Activated naive CD4-positive, alpha-beta T cell treated with anti-CD3 and anti-CD28 coated beads, Interleukin-2, amount 50 U/mL, for 72 hours (primary cell): ENCODE measurements at regions not wholly inside any gene's neighbourhood (a gene's known extent, or its start where the extent isn't known, plus 50 kb on each side); places are given as distances from the start of the nearest gene placed in this dataset.
"Not testable (repeated sequence)": the region's sequence is repeated elsewhere in the genome, so short reads cannot be mapped to it uniquely, and the experiment has no call there.

ENCODE experiments used
- ATAC-seq, 2 donors: fragments of 150-1000 bp; cut with Tn5 transposase; 2 replicates each; pipeline ENCODE4 v1.10.0; 2021; ENCODE audit warnings: mild to moderate bottlenecking in 2 of 2, moderate library complexity in 2 of 2
- DNase-seq, 2 donors: peaks; one replicate each; pipeline ENCODE4 v3.0.0; 2021 to 2022; ENCODE audit warnings: low spot score in 2 of 2
- H3K27ac Mint-ChIP-seq, 2 donors: one replicate each; pipeline ENCODE4 v1.8.0; 2022; ENCODE audit warnings: mild to moderate bottlenecking in 2 of 2, mixed read lengths in 2 of 2
- H3K36me3 Mint-ChIP-seq, 2 donors: one replicate each; pipeline ENCODE4 v1.8.0; 2022; ENCODE audit warnings: mixed read lengths in 2 of 2
- H3K9me3 Mint-ChIP-seq, 2 donors: one replicate each; pipeline ENCODE4 v1.8.0; 2022; ENCODE audit warnings: mixed read lengths in 2 of 2

DNA sequence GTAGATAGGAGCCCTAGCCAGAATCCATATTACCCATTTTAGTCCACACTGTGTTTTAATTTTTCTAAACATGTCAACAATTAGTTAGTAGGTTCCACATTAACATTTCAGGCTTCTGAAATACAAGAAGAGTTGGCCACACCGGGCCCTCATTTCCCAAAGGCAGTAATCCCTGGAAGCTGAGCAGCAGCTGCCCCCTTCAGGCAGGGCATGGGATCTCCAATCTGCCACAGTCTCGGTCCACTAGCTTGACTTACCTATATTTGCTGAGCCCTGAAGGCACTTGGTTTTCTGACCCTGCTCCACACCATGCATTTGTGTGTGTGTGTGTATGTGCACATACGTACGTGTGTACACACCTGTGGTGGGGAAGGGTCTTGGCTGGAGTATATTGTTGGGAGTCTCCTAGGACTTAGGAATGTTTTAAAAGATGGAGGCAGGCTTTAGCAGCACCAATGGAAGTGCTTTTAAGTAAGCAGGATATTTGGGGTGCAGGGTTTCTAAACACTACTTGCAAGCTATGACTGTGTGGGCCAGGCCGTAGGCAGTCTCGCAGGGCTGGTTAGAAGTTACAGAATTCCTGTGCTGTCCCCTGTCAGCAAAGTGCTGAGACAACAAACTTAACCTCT is 71.2 kb upstream of the SOX14 start:
- H3K27ac Mint-ChIP-seq, result no peak overlapping the region
- H3K36me3 Mint-ChIP-seq, result no peaks in the 10 kb centered on the region
- DNase-seq (peak in 1 of 2 donors; percentile 3), ATAC-seq (no peak)
- H3K9me3 Mint-ChIP-seq, result peaks cover 0 to 4% of the 10 kb centered on the region in 2 donors

DNA sequence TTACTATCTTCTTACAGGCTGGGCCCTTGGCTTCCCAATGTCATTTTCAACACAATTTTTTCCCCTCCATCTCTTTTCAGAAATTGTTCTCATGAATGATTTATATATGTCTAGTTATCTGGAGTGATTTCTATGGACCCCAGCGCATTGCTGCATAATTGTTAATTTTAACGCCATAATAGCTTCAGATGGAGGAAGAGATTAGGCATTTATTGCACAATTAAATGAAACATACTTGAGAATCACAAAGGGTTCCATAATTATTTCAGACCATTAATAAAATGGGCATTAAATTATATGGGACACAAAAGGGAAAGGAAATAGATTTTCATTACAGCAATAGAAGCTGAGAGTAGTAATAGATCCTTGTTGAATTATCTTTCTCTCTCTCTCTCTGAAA is 70.3 kb upstream of the SOX14 start:
- Mint-ChIP-seq H3K27ac (no peak overlapping the region), H3K9me3 (peaks cover 0 to 4% of the 10 kb centered on the region in 2 donors), H3K36me3 (no peaks in the 10 kb centered on the region)
- DNase-seq (no peak), ATAC-seq (no peak)

DNA sequence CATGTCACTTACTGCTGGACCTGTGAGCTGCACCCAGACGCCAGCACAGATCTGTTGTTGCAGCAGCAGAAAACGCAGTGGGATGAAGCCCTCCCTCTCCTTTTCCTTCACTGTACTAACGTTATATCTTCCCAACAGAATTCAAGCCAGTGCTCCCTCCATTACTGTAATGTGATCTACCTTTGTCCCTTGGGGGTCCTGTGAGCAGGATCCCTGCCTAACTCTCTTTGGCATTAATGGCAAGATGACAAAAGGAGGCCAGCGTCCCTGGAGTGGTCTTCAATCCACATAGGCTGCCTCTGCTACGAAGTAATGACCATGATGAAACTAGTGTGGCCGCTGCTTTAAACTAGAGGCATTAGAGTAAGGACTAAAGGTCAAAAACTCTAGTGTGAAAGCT is 69.3 kb upstream of the SOX14 start:
- H3K9me3 Mint-ChIP-seq, result peaks cover 0 to 4% of the 10 kb centered on the region in 2 donors
- H3K36me3 Mint-ChIP-seq, result no peaks in the 10 kb centered on the region
- no peak for ATAC-seq
- DNase-seq, result no peak
- H3K27ac Mint-ChIP-seq, result no peak overlapping the region

DNA sequence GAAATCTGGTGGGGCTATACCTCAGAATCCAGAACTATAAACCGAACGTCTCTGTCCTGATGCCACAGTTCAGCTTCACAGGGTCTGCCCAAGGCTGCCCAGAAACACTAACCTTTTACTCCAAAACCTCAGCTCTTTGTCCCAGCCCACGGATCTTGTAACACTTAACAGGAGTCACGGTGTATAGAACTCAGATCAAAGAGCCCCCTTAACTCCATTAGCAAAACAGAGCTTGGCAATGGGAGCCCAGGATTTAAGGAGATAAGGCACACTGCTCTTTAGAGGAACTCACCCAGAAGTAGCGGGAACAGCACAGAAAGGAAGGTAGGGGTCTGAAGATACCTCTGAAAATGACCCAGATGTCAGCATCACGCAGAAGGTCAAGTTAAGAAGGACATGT is 68.8 kb upstream of the SOX14 start:
- Mint-ChIP-seq H3K27ac (no peak overlapping the region), H3K9me3 (peaks cover 0 to 4% of the 10 kb centered on the region in 2 donors), H3K36me3 (no peaks in the 10 kb centered on the region)
- DNase-seq, result no peak
- ATAC-seq, result no peak

DNA sequence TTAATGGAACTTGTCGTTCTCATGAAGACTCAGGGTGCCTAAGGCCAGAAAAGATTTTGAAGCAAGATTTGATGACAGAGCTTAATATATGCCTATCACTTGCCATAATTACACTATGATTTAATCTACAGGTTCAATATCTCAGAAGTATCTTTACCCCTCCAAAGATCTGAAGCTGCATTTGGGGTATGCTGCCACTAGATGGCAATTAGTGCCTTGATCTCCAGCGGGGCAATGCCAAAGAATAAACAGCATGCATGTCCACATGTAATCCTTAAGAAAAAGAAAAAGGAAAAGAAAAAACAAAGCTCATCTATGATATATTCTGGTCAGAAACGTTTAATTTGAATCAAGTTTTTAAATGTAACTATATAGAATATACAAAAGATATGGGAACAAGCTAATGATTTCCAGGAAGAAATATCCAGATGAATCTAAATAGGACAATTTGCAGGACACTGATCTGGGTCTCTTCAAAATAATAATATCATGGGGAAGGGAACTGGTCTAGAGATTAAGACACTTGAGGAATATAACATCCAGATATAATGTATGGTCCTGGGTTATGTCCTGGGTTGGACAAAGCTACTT is 55.0 kb upstream of the SOX14 start:
- DNase-seq (no peak), ATAC-seq (no peak)
- Mint-ChIP-seq H3K27ac (no peak overlapping the region), H3K36me3 (peaks cover 0 to 5% of the 10 kb centered on the region in 2 donors), H3K9me3 (peaks cover 7 to 19% of the 10 kb centered on the region in 2 donors)

DNA sequence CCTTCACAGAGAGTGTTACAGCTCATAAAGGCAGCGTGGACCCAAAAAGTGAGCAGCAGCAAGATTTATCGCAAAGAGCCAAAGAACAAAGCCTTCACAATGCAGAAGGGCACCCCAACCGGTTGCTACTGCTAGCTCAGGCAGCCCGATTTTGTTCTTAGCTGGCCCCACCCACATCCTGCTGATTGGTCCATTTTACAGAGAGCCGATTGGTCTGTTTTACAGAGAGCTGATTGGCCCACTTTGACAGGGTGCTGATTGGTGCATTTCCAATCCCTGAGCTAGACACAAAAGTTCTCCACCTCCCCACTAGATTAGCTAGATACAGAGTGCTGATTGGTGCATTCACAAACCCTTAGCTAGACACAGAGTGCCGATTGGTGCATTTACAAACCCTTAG is 50.1 kb upstream of the SOX14 start:
- ATAC-seq, H3K27ac Mint-ChIP-seq, DNase-seq: not testable (repeated sequence)
- Mint-ChIP-seq H3K36me3 (peaks cover 3 to 14% of the 10 kb centered on the region in 2 donors), H3K9me3 (peaks cover 19 to 25% of the 10 kb centered on the region in 2 donors)
